ENCODE measurements at regions not wholly inside any gene's neighbourhood (a gene's known extent, or its start where the extent isn't known, plus 50 kb on each side); places are given as distances from the start of the nearest gene placed in this dataset.
"Not testable (repeated sequence)": the region's sequence is repeated elsewhere in the genome, so short reads cannot be mapped to it uniquely, and the experiment has no call there.

GRCh38 chr14:106665814-106666213, 1139.4 kb downstream of the TMEM121 start:
- no peak overlapping the region for H3K4me3 ChIP-seq (ENCODE audit: low read depth, low read length)
- TF ChIP-seq, protein P1, sequence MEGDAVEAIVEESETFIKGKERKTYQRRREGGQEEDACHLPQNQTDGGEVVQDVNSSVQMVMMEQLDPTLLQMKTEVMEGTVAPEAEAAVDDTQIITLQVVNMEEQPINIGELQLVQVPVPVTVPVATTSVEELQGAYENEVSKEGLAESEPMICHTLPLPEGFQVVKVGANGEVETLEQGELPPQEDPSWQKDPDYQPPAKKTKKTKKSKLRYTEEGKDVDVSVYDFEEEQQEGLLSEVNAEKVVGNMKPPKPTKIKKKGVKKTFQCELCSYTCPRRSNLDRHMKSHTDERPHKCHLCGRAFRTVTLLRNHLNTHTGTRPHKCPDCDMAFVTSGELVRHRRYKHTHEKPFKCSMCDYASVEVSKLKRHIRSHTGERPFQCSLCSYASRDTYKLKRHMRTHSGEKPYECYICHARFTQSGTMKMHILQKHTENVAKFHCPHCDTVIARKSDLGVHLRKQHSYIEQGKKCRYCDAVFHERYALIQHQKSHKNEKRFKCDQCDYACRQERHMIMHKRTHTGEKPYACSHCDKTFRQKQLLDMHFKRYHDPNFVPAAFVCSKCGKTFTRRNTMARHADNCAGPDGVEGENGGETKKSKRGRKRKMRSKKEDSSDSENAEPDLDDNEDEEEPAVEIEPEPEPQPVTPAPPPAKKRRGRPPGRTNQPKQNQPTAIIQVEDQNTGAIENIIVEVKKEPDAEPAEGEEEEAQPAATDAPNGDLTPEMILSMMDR (IDR thresholded peaks at IDR 0.05; ENCODE audit: insufficient read depth, low read length): no peak
- no peak for DNase-seq (ENCODE audit: low read depth)

- TF ChIP-seq, protein P1 (IDR thresholded peaks at IDR 0.05; ENCODE audit: insufficient read depth, low read length): no peak
- H3K4me3 ChIP-seq (ENCODE audit: low read depth, low read length): no peak overlapping the region
- DNase-seq (ENCODE audit: low read depth): no peak
Measured at GRCh38 chr14:106666341-106666740, 1140.0 kb downstream of the TMEM121 start.

DNA sequence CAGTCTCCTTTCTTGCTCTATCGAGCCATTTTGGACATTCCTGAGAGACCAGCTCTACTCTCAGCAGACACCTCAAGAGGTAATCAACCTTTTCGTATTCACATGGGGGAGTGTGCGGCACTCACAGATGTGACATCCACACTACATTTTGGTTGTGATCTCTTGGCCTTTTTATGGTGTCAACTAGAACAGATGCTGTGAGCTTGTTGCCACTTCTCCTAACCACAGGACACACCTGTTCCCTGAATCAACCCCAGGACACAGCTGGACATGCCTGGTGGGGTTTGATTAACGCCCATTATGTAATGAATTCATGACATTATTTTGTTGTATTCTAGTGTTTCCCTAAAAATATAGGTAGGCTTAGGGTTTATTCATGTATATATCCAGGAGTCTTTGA, 1143.6 kb downstream of the TMEM121 start:
- DNase-seq (ENCODE audit: low read depth): no peak
- H3K4me3 ChIP-seq (ENCODE audit: low read depth, low read length): no peak overlapping the region
- TF ChIP-seq, protein P1 (IDR thresholded peaks at IDR 0.05; ENCODE audit: insufficient read depth, low read length): no peak

- DNase-seq (ENCODE audit: low read depth); H3K4me3 ChIP-seq (ENCODE audit: low read depth, low read length): not testable (repeated sequence)
Measured at GRCh38 chr14:106674093-106674492, 1147.7 kb downstream of the TMEM121 start.

- not testable (repeated sequence) for H3K4me3 ChIP-seq (ENCODE audit: low read depth, low read length); DNase-seq (ENCODE audit: low read depth)
Measured at GRCh38 chr14:106674509-106675125, 1148.2 kb downstream of the TMEM121 start.

- H3K4me3 ChIP-seq (ENCODE audit: low read depth, low read length); DNase-seq (ENCODE audit: low read depth): not testable (repeated sequence)
Measured at GRCh38 chr14:106675716-106676115, 1149.3 kb downstream of the TMEM121 start.

DNA sequence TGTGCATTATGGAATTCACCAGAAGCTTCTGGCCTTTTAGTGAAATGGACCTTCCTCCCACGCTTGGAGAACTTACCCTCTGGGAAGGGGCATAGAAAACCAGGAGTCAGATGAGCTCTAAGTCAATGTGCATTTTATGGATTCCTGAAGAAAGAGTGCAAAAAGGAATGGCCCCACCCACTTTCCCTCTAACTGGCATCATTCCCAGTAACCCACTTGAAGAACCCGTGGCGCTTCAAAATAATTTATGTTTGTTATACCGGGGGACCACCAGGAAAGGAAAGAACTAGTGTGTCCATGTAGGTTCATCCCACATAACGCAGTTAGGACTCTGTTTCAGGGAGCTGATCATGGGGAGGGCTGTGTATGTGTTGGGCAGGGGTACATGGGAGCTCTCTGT, 1153.4 kb downstream of the TMEM121 start:
- no peak overlapping the region for H3K4me3 ChIP-seq (ENCODE audit: low read depth, low read length)
- DNase-seq (ENCODE audit: low read depth): no peak
- TF ChIP-seq, protein P1 (IDR thresholded peaks at IDR 0.05; ENCODE audit: insufficient read depth, low read length): no peak

DNA sequence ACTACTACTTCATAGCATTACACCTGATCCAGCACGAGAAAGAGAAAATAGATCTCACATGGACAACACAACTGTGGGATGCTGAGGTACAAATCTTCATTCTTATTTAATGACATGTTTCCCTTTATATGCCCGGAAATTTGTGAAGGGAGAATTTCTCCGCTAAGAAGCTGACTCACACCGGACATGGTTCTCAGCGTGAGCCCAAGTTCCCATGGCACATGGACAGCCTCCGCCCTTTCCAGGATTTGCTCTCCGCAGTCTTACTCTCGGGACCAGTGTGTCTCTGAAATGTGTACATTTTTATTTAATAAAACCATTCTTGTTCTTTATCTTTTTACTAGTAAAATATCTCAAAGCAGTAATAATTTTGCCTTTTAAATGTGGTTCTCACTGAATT, 1154.8 kb downstream of the TMEM121 start:
- no peak for DNase-seq (ENCODE audit: low read depth)
- H3K4me3 ChIP-seq (ENCODE audit: low read depth, low read length): no peak overlapping the region
- TF ChIP-seq, protein P1 (IDR thresholded peaks at IDR 0.05; ENCODE audit: insufficient read depth, low read length): no peak
